ENCODE measurements at regions not wholly inside any gene's neighbourhood (a gene's known extent, or its start where the extent isn't known, plus 50 kb on each side); places are given as distances from the start of the nearest gene placed in this dataset.

GRCh38 chr12:42834062-42834461 lies 244.5 kb upstream of the PRICKLE1 start:
- no peak for TF ChIP-seq EZH2phosphoT487 (IDR thresholded peaks at IDR 0.05; ENCODE audit: low read depth, severe bottlenecking, unreplicated experiment)
- no peak for TF ChIP-seq CTCF (IDR thresholded peaks at IDR 0.05; ENCODE audit: poor library complexity)
